Calu3 (cell line): ENCODE measurements at regions not wholly inside any gene's neighbourhood (a gene's known extent, or its start where the extent isn't known, plus 50 kb on each side); places are given as distances from the start of the nearest gene placed in this dataset.

Experiments
- BruUV-seq: library from RNA; stranded (reverse); fragments of 400-500 nt; replicated peaks from 2 replicates; lab custom pipeline; 2021; lab: Mats Ljungman, UMichigan
- CTCF ChIA-PET: fragments of 300-600 bp; sonication (Branson Sonifier 250); formaldehyde crosslinking; loops from one replicate; lab custom pipeline; 2022; ENCODE audit warnings: antibody characterized with exemption; lab: Charles Lee
- DNase-seq: peaks from one replicate; pipeline ENCODE4 v3.0.0; 2022
- H3K27ac Mint-ChIP-seq: one replicate; pipeline ENCODE4 v1.8.0; 2022; ENCODE audit warnings: mixed read lengths; ENCODE audit not compliant: unreplicated experiment
- H3K27me3 Mint-ChIP-seq: one replicate; pipeline ENCODE4 v1.8.0; 2022; ENCODE audit warnings: mixed read lengths; ENCODE audit not compliant: unreplicated experiment
- H3K36me3 Mint-ChIP-seq: one replicate; pipeline ENCODE4 v1.8.0; 2022; ENCODE audit warnings: mild to moderate bottlenecking, moderate library complexity, mixed read lengths; ENCODE audit not compliant: insufficient read depth, unreplicated experiment
- H3K4me1 Mint-ChIP-seq: one replicate; pipeline ENCODE4 v1.8.0; 2022; ENCODE audit warnings: mild to moderate bottlenecking, low read depth, mixed read lengths; ENCODE audit not compliant: unreplicated experiment
- H3K4me3 Mint-ChIP-seq: one replicate; pipeline ENCODE4 v1.8.0; 2022; ENCODE audit warnings: mild to moderate bottlenecking, low read depth, moderate library complexity, mixed read lengths; ENCODE audit not compliant: unreplicated experiment
- H3K9me3 Mint-ChIP-seq: one replicate; pipeline ENCODE4 v1.8.0; 2022; ENCODE audit warnings: low read depth, mixed read lengths; ENCODE audit not compliant: unreplicated experiment
- intact Hi-C: fragments of 100-400 bp; cut with micrococcal nuclease; formaldehyde crosslinking; loops from one replicate; pipeline ENCODE4 v1.10.0; 2022; ENCODE audit not compliant: unreplicated experiment
- TF ChIP-seq, protein P1 (sequence below): fragments of 200-600 bp; IDR thresholded peaks from one replicate; pipeline ENCODE4 v1.8.0; 2022; ENCODE audit warnings: antibody characterized with exemption; ENCODE audit not compliant: unreplicated experiment

DNA sequence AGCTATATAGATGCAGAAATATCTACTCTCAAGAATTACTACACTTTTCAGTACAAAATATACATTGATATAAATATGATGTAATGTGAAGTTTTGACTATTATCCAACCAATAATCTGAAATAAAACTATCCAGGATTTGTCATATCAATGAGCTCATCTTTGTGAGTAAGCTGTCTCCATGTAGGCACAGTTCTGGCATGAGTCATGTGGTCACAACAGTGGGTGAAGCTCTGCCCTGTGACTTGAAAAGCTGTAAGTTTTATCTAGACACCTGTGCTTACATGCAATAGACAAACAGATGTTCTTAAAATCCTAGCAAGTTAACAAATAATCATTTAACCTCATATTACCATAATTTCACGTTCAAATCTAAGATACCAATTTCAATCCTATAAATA, 192.7 kb downstream of the GABRG1 start:
- TF ChIP-seq, protein P1, sequence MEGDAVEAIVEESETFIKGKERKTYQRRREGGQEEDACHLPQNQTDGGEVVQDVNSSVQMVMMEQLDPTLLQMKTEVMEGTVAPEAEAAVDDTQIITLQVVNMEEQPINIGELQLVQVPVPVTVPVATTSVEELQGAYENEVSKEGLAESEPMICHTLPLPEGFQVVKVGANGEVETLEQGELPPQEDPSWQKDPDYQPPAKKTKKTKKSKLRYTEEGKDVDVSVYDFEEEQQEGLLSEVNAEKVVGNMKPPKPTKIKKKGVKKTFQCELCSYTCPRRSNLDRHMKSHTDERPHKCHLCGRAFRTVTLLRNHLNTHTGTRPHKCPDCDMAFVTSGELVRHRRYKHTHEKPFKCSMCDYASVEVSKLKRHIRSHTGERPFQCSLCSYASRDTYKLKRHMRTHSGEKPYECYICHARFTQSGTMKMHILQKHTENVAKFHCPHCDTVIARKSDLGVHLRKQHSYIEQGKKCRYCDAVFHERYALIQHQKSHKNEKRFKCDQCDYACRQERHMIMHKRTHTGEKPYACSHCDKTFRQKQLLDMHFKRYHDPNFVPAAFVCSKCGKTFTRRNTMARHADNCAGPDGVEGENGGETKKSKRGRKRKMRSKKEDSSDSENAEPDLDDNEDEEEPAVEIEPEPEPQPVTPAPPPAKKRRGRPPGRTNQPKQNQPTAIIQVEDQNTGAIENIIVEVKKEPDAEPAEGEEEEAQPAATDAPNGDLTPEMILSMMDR: no peak
- intact Hi-C loops: no loop called here
- peaks cover 5% of the 10 kb centered on the region for H3K9me3 Mint-ChIP-seq
- H3K4me1 Mint-ChIP-seq: no peaks in the 10 kb centered on the region
- H3K27ac Mint-ChIP-seq: no peak overlapping the region
- DNase-seq: no peak
- no TSS peak for BruUV-seq
- CTCF ChIA-PET: no interaction called here
- no peak overlapping the region for H3K4me3 Mint-ChIP-seq
- H3K27me3 Mint-ChIP-seq: no peaks in the 10 kb centered on the region
- no peaks in the 10 kb centered on the region for H3K36me3 Mint-ChIP-seq

DNA sequence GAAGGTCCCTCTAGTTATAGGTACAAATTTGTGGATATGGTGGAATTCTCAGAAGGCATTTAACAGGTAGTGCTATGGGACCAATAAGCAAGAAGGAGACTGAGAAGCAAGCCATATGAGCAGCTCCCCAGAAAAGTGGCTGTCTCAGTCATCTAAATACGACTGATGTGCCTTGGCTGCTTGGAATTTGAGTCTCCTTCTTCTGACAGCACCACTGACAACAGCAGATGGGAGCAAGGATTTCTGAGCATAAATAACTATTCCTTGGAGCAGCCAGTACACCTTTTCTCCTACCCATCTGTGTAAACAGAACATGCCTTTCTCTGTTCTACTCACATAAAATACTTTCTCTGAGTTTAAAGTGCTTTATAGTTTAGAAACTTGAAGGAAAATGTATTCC, 196.2 kb downstream of the GABRG1 start:
- CTCF ChIA-PET: no interaction called here

DNA sequence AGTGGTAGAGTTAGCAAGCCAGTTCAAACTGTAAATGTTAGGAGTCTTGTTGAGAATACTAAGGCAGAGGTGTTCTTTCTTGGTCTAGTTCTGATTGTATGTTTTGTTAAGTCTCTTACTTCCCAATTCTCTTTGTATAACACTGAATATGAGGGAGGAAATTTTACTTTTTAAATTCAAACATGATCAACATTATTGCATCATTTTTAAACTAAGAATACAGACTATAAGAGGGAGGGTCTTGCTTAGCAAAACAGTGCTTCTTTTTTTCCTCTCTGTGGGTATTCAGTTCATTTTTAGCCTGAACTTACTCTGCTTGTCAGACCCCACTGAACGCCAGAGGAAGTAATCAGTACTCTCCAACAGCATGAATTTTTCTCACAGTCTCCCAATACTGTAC, 198.0 kb downstream of the GABRG1 start:
- intact Hi-C loops: no loop called here
- Mint-ChIP-seq H3K4me1 (no peaks in the 10 kb centered on the region), H3K27ac (no peak overlapping the region), H3K4me3 (no peak overlapping the region), H3K36me3 (no peaks in the 10 kb centered on the region), H3K9me3 (peaks cover 8% of the 10 kb centered on the region), H3K27me3 (no peaks in the 10 kb centered on the region)
- no peak for DNase-seq
- no TSS peak for BruUV-seq
- CTCF ChIA-PET: no interaction called here
- TF ChIP-seq, protein P1: no peak

More for the DNA sequence above, 196.2 kb downstream of the GABRG1 start:
- Mint-ChIP-seq H3K36me3 (no peaks in the 10 kb centered on the region), H3K4me1 (no peaks in the 10 kb centered on the region), H3K27ac (no peak overlapping the region), H3K27me3 (no peaks in the 10 kb centered on the region), H3K9me3 (peaks cover 8% of the 10 kb centered on the region), H3K4me3 (no peak overlapping the region)
- TF ChIP-seq, protein P1: no peak
- intact Hi-C loops: no loop called here
- no peak for DNase-seq
- BruUV-seq: no TSS peak

DNA sequence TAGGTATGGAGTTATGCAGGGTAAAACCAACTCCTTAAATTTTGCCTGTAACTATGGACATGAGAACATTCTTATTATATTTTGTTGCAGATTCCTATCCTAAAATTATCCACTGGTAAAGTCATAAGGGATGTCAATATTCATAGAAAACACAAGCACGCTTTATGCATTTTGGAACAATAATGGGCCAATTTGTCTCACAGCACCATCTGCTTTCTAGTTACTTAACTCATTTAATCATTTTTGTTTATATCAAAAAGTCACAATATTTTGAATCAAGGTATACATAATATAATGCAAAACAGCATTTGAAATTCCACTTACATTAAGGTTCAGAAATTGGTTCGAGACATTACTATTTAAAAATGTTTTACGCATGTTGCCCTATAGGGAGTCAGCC, 203.0 kb downstream of the GABRG1 start:
- TF ChIP-seq, protein P1: no peak
- no peaks in the 10 kb centered on the region for H3K36me3 Mint-ChIP-seq
- no peaks in the 10 kb centered on the region for H3K27me3 Mint-ChIP-seq
- no TSS peak for BruUV-seq
- intact Hi-C loops: no loop called here
- H3K27ac Mint-ChIP-seq: no peak overlapping the region
- no peak overlapping the region for H3K4me3 Mint-ChIP-seq
- no peak for DNase-seq
- CTCF ChIA-PET: no interaction called here
- H3K4me1 Mint-ChIP-seq: no peaks in the 10 kb centered on the region
- peaks cover 6% of the 10 kb centered on the region for H3K9me3 Mint-ChIP-seq
